K562 (cell line): ENCODE measurements at regions not wholly inside any gene's neighbourhood (a gene's known extent, or its start where the extent isn't known, plus 50 kb on each side); places are given as distances from the start of the nearest gene placed in this dataset.

Source experiments
- DPF2 ChIP-seq: fragments of 450-650 bp; IDR thresholded peaks from 2 replicates; pipeline ENCODE4 v1.6.1; 2016
- ESRRA ChIP-seq: fragments of 450-650 bp; IDR thresholded peaks from 2 replicates; pipeline ENCODE4 v1.6.1; 2014; ENCODE audit warnings: low read depth, mild to moderate bottlenecking, moderate library complexity, borderline replicate concordance
- GATAD2A ChIP-seq: fragments of 450-650 bp; IDR thresholded peaks from 2 replicates; pipeline ENCODE4 v1.6.1; 2017
- MEIS2 ChIP-seq: fragments of 450-650 bp; IDR thresholded peaks from 2 replicates; pipeline ENCODE4 v1.6.1; 2014; ENCODE audit warnings: mild to moderate bottlenecking; ENCODE audit not compliant: partially characterized antibody
- MLLT1 ChIP-seq, 2 experiments: fragments of 450-650 bp; IDR thresholded peaks; 2 replicates each; pipeline ENCODE4 v1.6.1; 2016
- PHB2 ChIP-seq: fragments of 450-650 bp; IDR thresholded peaks from 2 replicates; pipeline ENCODE4 v1.6.1; 2017; ENCODE audit warnings: low read depth
- SPI1 ChIP-seq: IDR thresholded peaks from 2 replicates; pipeline ENCODE4 v1.6.1; 2011; ENCODE audit warnings: low read depth, low read length, control low read depth, borderline replicate concordance
- STAT6 ChIP-seq: sonication (generic); formaldehyde crosslinking; IDR thresholded peaks from 2 replicates; pipeline ENCODE4 v1.8.1; 2023; ENCODE audit warnings: mild to moderate bottlenecking, missing genetic modification reagents
- TCFL5 ChIP-seq: fragments of 250-450 bp; sonication (Bioruptor Pico); conservative IDR thresholded peaks from 2 replicates; pipeline ENCODE4 v1.6.1; 2021; ENCODE audit warnings: mild to moderate bottlenecking, moderate library complexity, matching md5 sums
- TFAM ChIP-seq: fragments of 250-450 bp; sonication (Bioruptor Pico); conservative IDR thresholded peaks from 2 replicates; pipeline ENCODE4 v1.5.0; 2021; ENCODE audit warnings: mild to moderate bottlenecking, moderate library complexity
- ZKSCAN3 ChIP-seq: fragments of 250-450 bp; sonication (Bioruptor Pico); IDR thresholded peaks from 2 replicates; pipeline ENCODE4 v1.4.0; 2020
- ZNF277 ChIP-seq: fragments of 250-450 bp; sonication (Bioruptor Pico); IDR thresholded peaks from 2 replicates; pipeline ENCODE4 v1.8.0; 2022; ENCODE audit warnings: inconsistent platforms, mild to moderate bottlenecking, moderate library complexity, borderline replicate concordance
- TF ChIP-seq, protein P1 (sequence below), 2 experiments: fragments of 450-650 bp; IDR thresholded peaks; 2 replicates each; pipeline ENCODE4 v1.6.1; 2016; ENCODE audit warnings: mild to moderate bottlenecking in 2 of 2, borderline replicate concordance in 1 of 2, low read depth in 1 of 2, moderate library complexity in 1 of 2

GRCh38 chr6:14797875-14798593 lies 447.8 kb upstream of the JARID2 start (continued):
- TF ChIP-seq, protein P1, sequence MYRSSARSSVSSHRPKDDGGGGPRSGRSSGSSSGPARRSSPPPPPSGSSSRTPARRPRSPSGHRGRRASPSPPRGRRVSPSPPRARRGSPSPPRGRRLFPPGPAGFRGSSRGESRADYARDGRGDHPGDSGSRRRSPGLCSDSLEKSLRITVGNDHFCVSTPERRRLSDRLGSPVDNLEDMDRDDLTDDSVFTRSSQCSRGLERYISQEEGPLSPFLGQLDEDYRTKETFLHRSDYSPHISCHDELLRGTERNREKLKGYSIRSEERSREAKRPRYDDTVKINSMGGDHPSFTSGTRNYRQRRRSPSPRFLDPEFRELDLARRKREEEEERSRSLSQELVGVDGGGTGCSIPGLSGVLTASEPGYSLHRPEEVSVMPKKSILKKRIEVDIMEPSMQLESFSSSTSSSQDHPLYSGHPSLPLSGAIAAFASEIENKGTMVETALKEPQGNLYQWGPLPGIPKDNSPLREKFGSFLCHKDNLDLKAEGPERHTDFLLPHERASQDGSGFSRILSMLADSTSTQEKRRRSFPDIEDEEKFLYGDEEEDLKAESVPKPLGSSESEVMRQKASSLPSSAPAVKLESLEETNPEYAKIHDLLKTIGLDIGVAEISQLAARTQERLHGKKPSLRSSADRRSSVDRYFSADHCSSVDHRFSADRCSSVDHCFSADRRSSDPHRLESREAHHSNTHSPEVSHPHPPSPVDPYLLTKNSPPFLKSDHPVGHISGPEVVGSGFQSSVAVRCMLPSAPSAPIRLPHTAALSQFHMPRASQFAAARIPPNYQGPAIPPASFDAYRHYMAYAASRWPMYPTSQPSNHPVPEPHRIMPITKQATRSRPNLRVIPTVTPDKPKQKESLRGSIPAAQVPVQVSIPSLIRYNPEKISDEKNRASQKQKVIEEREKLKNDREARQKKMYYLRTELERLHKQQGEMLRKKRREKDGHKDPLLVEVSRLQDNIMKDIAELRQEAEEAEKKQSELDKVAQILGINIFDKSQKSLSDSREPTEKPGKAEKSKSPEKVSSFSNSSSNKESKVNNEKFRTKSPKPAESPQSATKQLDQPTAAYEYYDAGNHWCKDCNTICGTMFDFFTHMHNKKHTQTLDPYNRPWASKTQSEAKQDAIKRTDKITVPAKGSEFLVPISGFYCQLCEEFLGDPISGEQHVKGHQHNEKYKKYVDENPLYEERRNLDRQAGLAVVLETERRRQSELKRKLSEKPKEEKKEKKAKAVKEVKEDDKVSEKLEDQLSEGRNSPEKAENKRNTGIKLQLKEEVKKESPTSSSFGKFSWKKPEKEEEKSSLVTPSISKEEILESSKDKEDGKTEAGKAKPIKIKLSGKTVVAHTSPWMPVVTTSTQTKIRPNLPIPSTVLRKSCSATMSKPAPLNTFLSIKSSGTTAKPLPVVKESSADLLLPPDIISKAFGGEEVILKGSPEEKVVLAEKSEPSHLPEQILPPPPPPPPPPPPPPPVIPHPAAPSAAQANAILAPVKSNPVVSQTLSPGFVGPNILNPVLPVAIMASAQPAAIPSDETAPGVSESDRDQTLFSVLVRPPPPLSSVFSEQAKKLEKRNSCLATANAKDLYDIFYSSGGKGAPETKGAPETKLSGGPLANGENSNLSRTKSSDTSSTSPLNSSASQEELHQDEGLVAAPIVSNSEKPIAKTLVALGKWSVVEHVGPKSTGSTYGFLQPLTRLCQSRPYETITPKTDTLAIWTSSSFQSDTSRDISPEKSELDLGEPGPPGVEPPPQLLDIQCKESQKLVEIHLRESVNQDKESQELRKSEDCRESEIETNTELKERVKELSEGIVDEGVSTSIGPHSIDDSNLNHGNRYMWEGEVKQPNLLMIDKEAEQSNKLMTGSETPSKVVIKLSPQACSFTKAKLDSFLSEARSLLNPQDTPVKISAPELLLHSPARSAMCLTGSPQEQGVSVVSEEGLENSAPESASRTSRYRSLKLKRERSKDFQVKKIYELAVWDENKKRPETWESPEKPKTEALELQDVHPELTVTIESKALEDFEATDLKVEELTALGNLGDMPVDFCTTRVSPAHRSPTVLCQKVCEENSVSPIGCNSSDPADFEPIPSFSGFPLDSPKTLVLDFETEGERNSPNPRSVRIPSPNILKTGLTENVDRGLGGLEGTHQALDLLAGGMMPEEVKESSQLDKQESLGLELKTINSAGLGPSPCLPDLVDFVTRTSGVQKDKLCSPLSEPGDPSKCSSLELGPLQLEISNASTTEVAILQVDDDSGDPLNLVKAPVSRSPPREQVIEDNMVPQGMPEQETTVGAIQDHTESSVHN (IDR thresholded peaks at IDR 0.05; ENCODE audit: borderline replicate concordance in 1 of 2, low read depth in 1 of 2) = 0 out of 4 replicates have a peak, but pooled peaks of 1 of the 2 experiments have one; percentile 34
- no peak for TF ChIP-seq TFAM (CRISPR knock-in tag)
- TF ChIP-seq DPF2 = 0 out of 2 replicates have a peak, but pooled peaks have one; percentile 17
- no peak for TF ChIP-seq SPI1
- TF ChIP-seq ZNF277 (CRISPR knock-in tag) = no peak
- TF ChIP-seq STAT6 (CRISPR knock-in tag) = no peak
- TF ChIP-seq TCFL5 (CRISPR knock-in tag) = 0 out of 2 replicates have a peak, but pooled peaks have one; percentile 12
- 0 out of 2 replicates have a peak, but pooled peaks have one; percentile 18 for TF ChIP-seq ZKSCAN3
- peak in 1 of 2 experiments; percentile 52; a peak in 1 of 4 replicates for TF ChIP-seq MLLT1 (IDR thresholded peaks at IDR 0.05)
- 0 out of 2 replicates have a peak, but pooled peaks have one; percentile 39 for TF ChIP-seq GATAD2A
- no peak for TF ChIP-seq ESRRA
- TF ChIP-seq MEIS2 = no peak
- no peak for TF ChIP-seq PHB2
